Activated CD8-positive, alpha-beta memory T cell treated with anti-CD3 and anti-CD28 coated beads for 36 hours (primary cell): ENCODE measurements at regions not wholly inside any gene's neighbourhood (a gene's known extent, or its start where the extent isn't known, plus 50 kb on each side); places are given as distances from the start of the nearest gene placed in this dataset.

Experiments
- CTCF ChIA-PET: fragments of 350-600 bp; sonication (Branson Sonifier 250); formaldehyde crosslinking; loops from one replicate; lab custom pipeline; 2021; ENCODE audit warnings: antibody characterized with exemption; lab: Charles Lee
- POLR2A ChIA-PET: fragments of 350-600 bp; sonication (Branson Sonifier 250); formaldehyde crosslinking; loops from one replicate; lab custom pipeline; 2021; ENCODE audit warnings: antibody characterized with exemption; lab: Charles Lee

- ChIA-PET POLR2A (no interaction called here), CTCF (no interaction called here)
These were observed 262.6 kb upstream of the SFSWAP start for GRCh38 chr12:131448254-131448795.

- POLR2A ChIA-PET, result no interaction called here
- CTCF ChIA-PET, result no interaction called here
These were observed 261.9 kb upstream of the SFSWAP start for GRCh38 chr12:131449027-131449426.

DNA sequence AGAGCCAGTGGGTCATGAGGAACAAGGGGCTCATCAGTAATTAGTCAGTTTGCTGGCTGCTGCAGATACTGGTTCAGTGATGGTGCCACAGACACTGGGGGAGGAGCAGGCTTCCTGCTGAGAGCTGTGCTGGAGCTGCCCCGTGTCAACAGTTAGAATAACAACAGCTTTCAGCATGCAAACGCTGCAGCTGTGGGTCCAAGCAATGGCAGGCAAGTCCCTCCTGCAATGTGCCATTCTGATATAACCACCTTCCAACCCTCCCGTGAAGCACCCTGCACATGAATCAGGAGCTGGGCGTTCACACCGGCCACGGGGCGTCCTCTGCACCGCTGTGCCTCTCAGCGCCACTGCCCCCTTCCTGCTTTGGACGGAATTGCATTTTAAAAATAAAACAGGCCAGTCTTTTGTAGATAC lies 258.4 kb upstream of the SFSWAP start:
- ChIA-PET CTCF (no interaction called here), POLR2A (no interaction called here)

- ChIA-PET CTCF (no interaction called here), POLR2A (no interaction called here)
These were observed 256.3 kb upstream of the SFSWAP start for GRCh38 chr12:131454418-131455217.

- ChIA-PET POLR2A (no interaction called here), CTCF (no interaction called here)
These were observed 255.7 kb upstream of the SFSWAP start for GRCh38 chr12:131455218-131455506.

DNA sequence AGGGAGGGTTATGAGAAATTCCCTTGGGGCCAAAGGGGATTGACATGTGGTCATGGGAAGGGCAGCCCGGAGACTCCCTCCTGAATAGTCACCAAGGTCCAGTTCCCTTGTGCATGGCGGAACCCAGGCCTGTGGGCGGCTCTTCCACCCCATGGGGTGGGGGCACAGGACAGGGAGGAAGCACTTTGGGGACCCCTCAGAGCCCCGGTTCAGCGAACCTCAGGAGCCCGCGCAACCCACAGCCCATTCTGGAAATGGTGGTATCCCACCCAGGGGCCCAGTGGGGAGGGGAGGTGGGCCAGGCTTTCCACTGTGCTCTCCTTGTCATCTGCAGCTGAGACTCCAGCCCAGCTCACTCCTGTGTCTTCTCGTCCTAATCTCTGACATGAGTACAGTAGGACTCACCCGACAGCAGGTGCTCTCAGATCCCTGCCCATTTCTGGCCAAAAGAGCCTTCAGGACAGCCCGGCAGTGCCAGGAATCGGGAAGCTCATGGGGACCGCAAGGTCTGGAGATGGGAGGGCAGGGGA lies 255.2 kb upstream of the SFSWAP start:
- ChIA-PET POLR2A (no interaction called here), CTCF (no interaction called here)

- POLR2A ChIA-PET, result no interaction called here
- CTCF ChIA-PET, result no interaction called here
These were observed 254.4 kb upstream of the SFSWAP start for GRCh38 chr12:131456301-131457027.

- CTCF ChIA-PET, result no interaction called here
- POLR2A ChIA-PET, result no interaction called here
These were observed 253.9 kb upstream of the SFSWAP start for GRCh38 chr12:131457028-131457310.

- POLR2A ChIA-PET, result no interaction called here
These were observed 253.4 kb upstream of the SFSWAP start for GRCh38 chr12:131457331-131458047.

GRCh38 chr12:131458048-131458374 lies 252.9 kb upstream of the SFSWAP start:
- CTCF ChIA-PET, result no interaction called here
- POLR2A ChIA-PET, result no interaction called here

More at GRCh38 chr12:131457331-131458047, 253.4 kb upstream of the SFSWAP start:
- CTCF ChIA-PET, result no interaction called here

DNA sequence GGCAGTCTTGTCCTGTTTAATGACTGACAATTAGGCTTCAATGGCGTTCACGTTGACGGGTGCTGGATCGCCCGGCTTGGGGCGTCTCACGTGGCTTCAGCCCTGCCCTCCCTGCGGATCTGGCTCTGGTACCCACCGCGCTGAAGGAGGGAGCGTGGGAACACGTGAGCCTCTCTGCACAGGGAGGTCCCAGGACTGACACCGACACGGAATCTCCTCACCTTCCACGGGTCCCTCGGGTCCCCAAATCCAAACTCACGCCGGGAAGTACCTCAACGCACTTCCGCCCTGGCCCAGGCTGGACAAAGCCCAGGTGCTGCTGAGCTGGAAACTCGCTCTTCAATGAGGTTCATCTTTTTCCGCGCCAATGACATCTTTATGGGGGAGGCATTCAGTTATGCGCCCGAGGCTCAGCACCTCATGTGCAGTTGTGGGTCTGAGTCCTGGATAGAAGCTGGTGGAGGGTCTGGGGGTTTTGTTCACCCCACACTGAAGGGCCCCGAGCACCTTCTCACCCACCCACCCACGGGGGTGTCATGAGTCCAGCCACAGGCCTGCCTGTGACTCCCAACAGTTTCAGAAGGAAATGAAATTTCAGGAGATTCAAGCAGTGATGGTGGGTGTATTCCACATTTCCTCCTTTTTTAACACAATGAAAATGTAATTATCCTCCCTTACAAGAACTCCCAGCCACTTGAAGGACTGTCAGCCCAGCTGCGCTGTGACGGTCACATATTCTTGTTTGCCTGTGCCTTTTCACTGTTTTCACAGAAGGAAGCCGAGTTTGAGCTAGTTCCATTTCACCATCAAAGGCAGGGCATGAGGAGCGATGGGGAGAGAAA lies 251.7 kb upstream of the SFSWAP start:
- POLR2A ChIA-PET, result no interaction called here
- CTCF ChIA-PET, result no interaction called here

DNA sequence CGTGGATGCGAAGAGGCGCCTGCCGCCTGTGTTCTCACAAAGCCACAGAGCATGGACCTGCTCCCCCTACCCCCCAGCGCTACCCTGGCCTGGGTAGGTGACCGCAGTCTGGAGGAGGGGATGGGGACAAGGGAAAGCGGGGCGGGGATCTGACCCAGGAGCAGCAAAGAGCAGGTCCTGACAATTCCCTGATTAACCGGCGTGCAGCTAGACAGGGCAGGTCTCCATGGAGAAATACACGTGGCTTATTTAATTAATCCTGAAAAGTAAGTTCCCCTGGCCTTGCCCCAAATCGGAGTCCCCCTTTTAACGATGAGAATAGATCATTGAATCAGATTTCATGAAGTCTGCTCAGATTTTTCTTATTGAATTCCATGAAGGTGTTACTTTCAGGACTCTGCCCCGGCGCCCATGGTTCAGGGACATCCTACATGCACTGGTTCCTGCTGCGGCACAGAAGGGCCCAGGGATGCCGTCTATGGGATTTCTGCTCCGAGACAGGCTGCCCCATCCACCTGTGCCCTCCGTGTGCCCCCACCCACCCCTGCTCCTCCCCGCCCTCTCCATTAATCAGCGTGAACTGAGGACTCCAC lies 251.0 kb upstream of the SFSWAP start:
- ChIA-PET CTCF (no interaction called here), POLR2A (no interaction called here)

DNA sequence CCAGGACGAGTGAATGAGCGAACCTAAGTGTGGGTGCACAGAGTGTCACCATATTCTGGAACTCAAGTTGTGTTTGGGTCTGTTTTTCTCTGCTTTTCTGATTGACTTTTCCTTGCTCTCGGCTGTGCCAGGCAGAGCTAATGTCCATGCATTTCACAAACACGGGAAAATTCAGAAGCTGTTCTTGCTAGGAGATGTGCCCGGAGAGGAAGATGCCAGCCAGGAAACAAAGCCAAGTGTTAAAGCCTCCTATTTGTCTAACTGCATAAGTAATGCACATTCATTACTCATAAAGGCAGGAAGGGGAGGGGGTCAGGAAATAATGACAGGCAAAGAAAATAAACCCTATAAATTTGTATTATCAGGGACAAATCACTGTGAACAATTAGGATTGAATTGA lies 250.4 kb upstream of the SFSWAP start:
- ChIA-PET CTCF (interaction anchor here (0.5 kb wide), 1 partner anchor 520 kb away, joined by 3 read pairs; no protein-coding TSS in a partner anchor), POLR2A (no interaction called here)

- POLR2A ChIA-PET, result no interaction called here
- CTCF ChIA-PET, result interaction anchor here (0.5 kb wide), 1 partner anchor 521 kb away, joined by 3 read pairs; no protein-coding TSS in a partner anchor
These were observed 249.8 kb upstream of the SFSWAP start for GRCh38 chr12:131461096-131461495.

- CTCF ChIA-PET, result no interaction called here
- POLR2A ChIA-PET, result no interaction called here
These were observed 247.7 kb upstream of the SFSWAP start for GRCh38 chr12:131463174-131463573.

DNA sequence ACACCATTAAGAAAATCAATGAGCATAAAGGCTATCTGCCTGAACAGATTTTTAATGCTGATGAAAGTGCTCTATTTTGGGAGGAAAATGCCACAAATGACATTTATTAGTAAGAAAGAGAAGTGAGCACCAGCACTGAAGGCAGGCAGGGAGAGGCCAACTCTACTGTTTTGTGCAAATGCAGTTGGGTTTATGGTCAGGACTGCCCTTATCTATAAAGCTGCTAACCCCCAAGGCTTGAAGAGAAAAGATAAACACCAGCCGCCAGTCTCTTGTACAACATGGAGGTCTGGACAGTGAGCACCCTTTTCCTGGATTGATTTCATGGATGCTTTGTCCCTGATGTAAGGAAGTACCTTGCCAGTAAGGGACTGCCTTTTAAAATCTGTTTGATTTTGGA lies 246.8 kb upstream of the SFSWAP start:
- ChIA-PET CTCF (no interaction called here), POLR2A (no interaction called here)

GRCh38 chr12:131466306-131466705 lies 244.6 kb upstream of the SFSWAP start:
- ChIA-PET POLR2A (no interaction called here), CTCF (no interaction called here)

- ChIA-PET CTCF (no interaction called here), POLR2A (no interaction called here)
These were observed 244.0 kb upstream of the SFSWAP start for GRCh38 chr12:131466932-131467331.

GRCh38 chr12:131468206-131468605 lies 242.7 kb upstream of the SFSWAP start:
- CTCF ChIA-PET, result no interaction called here
- POLR2A ChIA-PET, result no interaction called here
